Activated B cell treated with CpG ODN at 0.5 μM for 24 hours (primary cell): ENCODE measurements at regions not wholly inside any gene's neighbourhood (a gene's known extent, or its start where the extent isn't known, plus 50 kb on each side); places are given as distances from the start of the nearest gene placed in this dataset.

Source experiments
- ATAC-seq: fragments of 200-7000 bp; cut with Tn5 transposase; one replicate; pipeline ENCODE4 v1.10.0; 2021; ENCODE audit warnings: low read depth, mild to moderate bottlenecking, moderate library complexity
- CTCF ChIA-PET: fragments of 350-600 bp; sonication (Branson Sonifier 250); formaldehyde crosslinking; loops from one replicate; lab custom pipeline; 2021; ENCODE audit warnings: antibody characterized with exemption; lab: Charles Lee
- POLR2A ChIA-PET: fragments of 350-600 bp; sonication (Branson Sonifier 250); formaldehyde crosslinking; loops from one replicate; lab custom pipeline; 2021; ENCODE audit warnings: antibody characterized with exemption; lab: Charles Lee
- DNase-seq: peaks from one replicate; pipeline ENCODE4 v3.0.0; 2022
- H3K27ac Mint-ChIP-seq: one replicate; pipeline ENCODE4 v1.8.0; 2020; ENCODE audit warnings: mixed read lengths
- H3K27me3 Mint-ChIP-seq: one replicate; pipeline ENCODE4 v1.8.0; 2021; ENCODE audit warnings: mixed read lengths
- H3K36me3 Mint-ChIP-seq: one replicate; pipeline ENCODE4 v1.8.0; 2021; ENCODE audit warnings: low read depth, mixed read lengths
- H3K4me1 Mint-ChIP-seq: one replicate; pipeline ENCODE4 v1.8.0; 2021; ENCODE audit warnings: mixed read lengths
- H3K4me3 Mint-ChIP-seq: one replicate; pipeline ENCODE4 v1.8.0; 2020; ENCODE audit warnings: mild to moderate bottlenecking, mixed read lengths
- H3K9me3 Mint-ChIP-seq: one replicate; pipeline ENCODE4 v1.8.0; 2020; ENCODE audit warnings: mixed read lengths
- intact Hi-C: fragments of 100-400 bp; cut with micrococcal nuclease; formaldehyde crosslinking; loops from one replicate; pipeline ENCODE4 v1.15.1; 2024
- TF ChIP-seq, protein P1 (sequence below): fragments of 200-600 bp; IDR thresholded peaks from one replicate; pipeline ENCODE4 v1.8.0; 2022; ENCODE audit warnings: antibody characterized with exemption, mild to moderate bottlenecking

DNA sequence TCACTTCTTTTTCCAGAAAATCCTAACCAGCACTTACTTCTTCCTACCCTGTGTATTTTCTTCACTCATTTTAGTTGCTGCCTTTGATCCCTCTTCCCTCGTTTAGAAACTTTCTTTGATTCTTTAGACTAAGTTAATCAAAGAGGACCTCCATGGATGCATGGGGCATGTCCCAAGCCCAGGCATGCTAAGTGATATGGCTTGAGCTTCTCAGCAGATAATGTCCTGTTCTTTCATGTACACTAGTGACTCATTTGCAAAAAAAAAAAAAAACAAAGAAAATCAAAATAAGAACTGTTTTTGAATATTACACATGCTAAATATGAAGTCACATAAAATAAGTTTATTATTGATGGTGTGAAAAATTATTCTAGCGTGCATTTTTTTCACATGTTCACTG, 800.9 kb downstream of the SATB2 start:
- ChIA-PET POLR2A (no interaction called here), CTCF (interaction anchor here (0.7 kb wide), 1 partner anchor 1857 kb away, joined by 3 read pairs; no protein-coding TSS in a partner anchor)
- Mint-ChIP-seq H3K9me3 (no peaks in the 10 kb centered on the region), H3K4me3 (no peak overlapping the region), H3K36me3 (no peaks in the 10 kb centered on the region), H3K4me1 (no peaks in the 10 kb centered on the region), H3K27me3 (no peaks in the 10 kb centered on the region), H3K27ac (no peak overlapping the region)
- TF ChIP-seq, protein P1, sequence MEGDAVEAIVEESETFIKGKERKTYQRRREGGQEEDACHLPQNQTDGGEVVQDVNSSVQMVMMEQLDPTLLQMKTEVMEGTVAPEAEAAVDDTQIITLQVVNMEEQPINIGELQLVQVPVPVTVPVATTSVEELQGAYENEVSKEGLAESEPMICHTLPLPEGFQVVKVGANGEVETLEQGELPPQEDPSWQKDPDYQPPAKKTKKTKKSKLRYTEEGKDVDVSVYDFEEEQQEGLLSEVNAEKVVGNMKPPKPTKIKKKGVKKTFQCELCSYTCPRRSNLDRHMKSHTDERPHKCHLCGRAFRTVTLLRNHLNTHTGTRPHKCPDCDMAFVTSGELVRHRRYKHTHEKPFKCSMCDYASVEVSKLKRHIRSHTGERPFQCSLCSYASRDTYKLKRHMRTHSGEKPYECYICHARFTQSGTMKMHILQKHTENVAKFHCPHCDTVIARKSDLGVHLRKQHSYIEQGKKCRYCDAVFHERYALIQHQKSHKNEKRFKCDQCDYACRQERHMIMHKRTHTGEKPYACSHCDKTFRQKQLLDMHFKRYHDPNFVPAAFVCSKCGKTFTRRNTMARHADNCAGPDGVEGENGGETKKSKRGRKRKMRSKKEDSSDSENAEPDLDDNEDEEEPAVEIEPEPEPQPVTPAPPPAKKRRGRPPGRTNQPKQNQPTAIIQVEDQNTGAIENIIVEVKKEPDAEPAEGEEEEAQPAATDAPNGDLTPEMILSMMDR = no peak
- no peak for ATAC-seq
- intact Hi-C loops = loop anchor here (10.0 kb wide), 1 partner anchor 828 kb away; no protein-coding TSS in a partner anchor
- DNase-seq = no peak

DNA sequence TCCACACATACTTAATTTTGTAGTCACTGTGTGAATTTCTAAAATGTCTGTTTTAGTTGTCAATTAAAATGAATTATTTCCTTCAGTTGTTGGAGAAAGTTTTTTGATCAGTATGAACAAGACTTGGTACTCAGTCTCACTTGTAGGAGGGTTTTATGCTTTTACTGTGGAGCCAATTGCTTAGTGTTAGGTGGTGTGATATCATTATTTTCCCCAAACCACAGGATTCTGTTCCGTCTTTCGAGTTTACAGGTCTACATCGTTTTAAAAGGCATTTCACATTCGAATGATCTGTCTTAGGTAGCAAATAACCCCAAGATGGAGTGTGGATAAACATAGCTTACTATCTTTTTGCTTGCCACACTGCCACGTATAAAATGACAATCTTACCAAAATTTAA, 803.1 kb downstream of the SATB2 start:
- no peak for ATAC-seq
- ChIA-PET POLR2A (no interaction called here), CTCF (no interaction called here)
- H3K4me1 Mint-ChIP-seq = no peaks in the 10 kb centered on the region
- no peak overlapping the region for H3K4me3 Mint-ChIP-seq
- H3K27me3 Mint-ChIP-seq = no peaks in the 10 kb centered on the region
- H3K36me3 Mint-ChIP-seq = no peaks in the 10 kb centered on the region
- no peaks in the 10 kb centered on the region for H3K9me3 Mint-ChIP-seq
- no peak for DNase-seq
- intact Hi-C loops = loop anchor here (10.0 kb wide), 1 partner anchor 830 kb away; no protein-coding TSS in a partner anchor
- no peak overlapping the region for H3K27ac Mint-ChIP-seq
- TF ChIP-seq, protein P1 = no peak

DNA sequence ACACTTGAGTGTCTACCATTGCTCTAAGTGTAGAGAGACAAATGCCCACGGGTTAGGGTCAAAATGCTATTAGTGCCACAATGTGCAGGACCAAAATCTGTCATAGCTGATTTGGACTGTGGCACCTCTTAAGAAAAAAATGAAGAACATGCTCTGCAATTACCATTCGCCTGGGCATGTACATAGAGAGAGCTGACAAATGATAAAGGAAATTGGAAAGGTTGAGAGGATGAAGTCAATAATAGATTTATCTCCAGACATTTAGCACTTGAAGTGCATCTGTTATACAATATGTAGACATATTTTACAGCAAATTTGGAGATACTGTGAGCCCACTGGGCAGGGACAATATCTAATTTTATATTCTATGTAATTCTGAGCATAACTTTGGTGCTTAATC, 804.4 kb downstream of the SATB2 start:
- ChIA-PET CTCF (no interaction called here), POLR2A (no interaction called here)
- TF ChIP-seq, protein P1 = no peak
- ATAC-seq = no peak
- DNase-seq = no peak
- no peaks in the 10 kb centered on the region for H3K27me3 Mint-ChIP-seq
- no peak overlapping the region for H3K4me3 Mint-ChIP-seq
- no peaks in the 10 kb centered on the region for H3K9me3 Mint-ChIP-seq
- intact Hi-C loops = loop anchor here (10.0 kb wide), 1 partner anchor 831 kb away; no protein-coding TSS in a partner anchor
- H3K36me3 Mint-ChIP-seq = no peaks in the 10 kb centered on the region
- no peaks in the 10 kb centered on the region for H3K4me1 Mint-ChIP-seq
- H3K27ac Mint-ChIP-seq = no peak overlapping the region

DNA sequence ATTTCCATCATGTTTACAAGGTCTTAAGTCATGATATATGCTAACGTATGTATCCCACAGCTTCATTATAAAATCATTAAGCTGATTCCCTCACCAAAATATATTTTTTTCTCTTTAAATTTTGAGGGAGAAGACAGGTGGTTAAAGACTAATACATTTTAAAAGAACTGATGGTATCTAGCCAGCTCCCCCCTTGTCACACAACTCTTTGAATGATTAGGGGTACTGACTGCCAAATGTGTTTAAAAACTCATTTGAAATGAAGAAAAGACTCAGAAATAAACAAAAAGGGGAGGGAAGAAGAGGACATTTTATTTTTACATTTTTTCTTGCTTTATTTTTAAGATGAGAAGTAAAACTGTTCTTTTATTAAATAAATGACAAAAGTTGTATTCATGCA, 805.3 kb downstream of the SATB2 start:
- TF ChIP-seq, protein P1 = no peak
- Mint-ChIP-seq H3K4me1 (no peaks in the 10 kb centered on the region), H3K36me3 (no peaks in the 10 kb centered on the region), H3K9me3 (no peaks in the 10 kb centered on the region), H3K27ac (no peak overlapping the region), H3K27me3 (no peaks in the 10 kb centered on the region), H3K4me3 (no peak overlapping the region)
- ATAC-seq = no peak
- intact Hi-C loops = loop anchor here (10.0 kb wide), 1 partner anchor 832 kb away; no protein-coding TSS in a partner anchor
- ChIA-PET CTCF (no interaction called here), POLR2A (no interaction called here)
- DNase-seq = no peak

DNA sequence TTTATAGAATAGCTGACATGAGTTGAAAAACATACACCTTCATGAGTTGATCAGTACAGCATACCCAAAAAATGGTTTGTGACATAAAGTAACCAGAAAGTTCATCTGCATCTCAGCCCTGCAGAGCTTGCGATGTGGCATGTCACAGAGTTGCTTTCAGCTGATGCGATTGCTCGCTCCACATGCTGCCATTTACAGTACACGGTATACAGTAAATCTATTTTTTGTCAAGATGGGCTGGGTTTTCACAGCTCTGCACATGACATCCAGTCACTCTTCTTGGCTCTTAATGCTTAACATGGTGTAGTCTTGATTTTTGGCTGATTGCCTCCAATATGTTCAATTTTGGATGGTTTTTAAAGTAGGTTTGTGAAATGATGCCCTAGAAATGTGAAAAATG, 811.9 kb downstream of the SATB2 start:
- H3K27me3 Mint-ChIP-seq = no peaks in the 10 kb centered on the region
- TF ChIP-seq, protein P1 = no peak
- no peaks in the 10 kb centered on the region for H3K9me3 Mint-ChIP-seq
- intact Hi-C loops = no loop called here
- no peak for DNase-seq
- CTCF ChIA-PET = no interaction called here
- no peak overlapping the region for H3K4me3 Mint-ChIP-seq
- no peak for ATAC-seq
- H3K36me3 Mint-ChIP-seq = no peaks in the 10 kb centered on the region
- POLR2A ChIA-PET = no interaction called here
- H3K4me1 Mint-ChIP-seq = no peaks in the 10 kb centered on the region
- no peak overlapping the region for H3K27ac Mint-ChIP-seq
